Skeletal muscle satellite cell (primary cell): ENCODE measurements at regions not wholly inside any gene's neighbourhood (a gene's known extent, or its start where the extent isn't known, plus 50 kb on each side); places are given as distances from the start of the nearest gene placed in this dataset.
A peak's percentile ranks its signal among the peaks of the same experiment; 100 is the strongest.

Source experiments
- H3K27me3 ChIP-seq: 2 replicates; pipeline ENCODE4 v1.7.0; 2013; ENCODE audit warnings: low read length; ENCODE audit not compliant: control insufficient read depth, insufficient read depth
- H3K36me3 ChIP-seq: 2 replicates; pipeline ENCODE4 v1.7.0; 2013; ENCODE audit warnings: mild to moderate bottlenecking, control low read depth, low read length; ENCODE audit not compliant: insufficient read depth
- H3K4me1 ChIP-seq: 2 replicates; pipeline ENCODE4 v1.7.0; 2013; ENCODE audit warnings: low read length; ENCODE audit not compliant: control insufficient read depth, insufficient read depth
- H3K4me2 ChIP-seq: 2 replicates; pipeline ENCODE4 v1.7.0; 2013; ENCODE audit warnings: mild to moderate bottlenecking, low read length
- H3K4me3 ChIP-seq: 2 replicates; pipeline ENCODE4 v1.7.0; 2013; ENCODE audit warnings: low read length
- H3K9ac ChIP-seq: 2 replicates; pipeline ENCODE4 v1.7.0; 2013; ENCODE audit warnings: mild to moderate bottlenecking, low read depth, low read length, moderate library complexity
- H3K9me3 ChIP-seq: replicated peaks from 2 replicates; pipeline ENCODE4 v1.7.0; 2013; ENCODE audit warnings: mild to moderate bottlenecking, control low read depth, low read length

DNA sequence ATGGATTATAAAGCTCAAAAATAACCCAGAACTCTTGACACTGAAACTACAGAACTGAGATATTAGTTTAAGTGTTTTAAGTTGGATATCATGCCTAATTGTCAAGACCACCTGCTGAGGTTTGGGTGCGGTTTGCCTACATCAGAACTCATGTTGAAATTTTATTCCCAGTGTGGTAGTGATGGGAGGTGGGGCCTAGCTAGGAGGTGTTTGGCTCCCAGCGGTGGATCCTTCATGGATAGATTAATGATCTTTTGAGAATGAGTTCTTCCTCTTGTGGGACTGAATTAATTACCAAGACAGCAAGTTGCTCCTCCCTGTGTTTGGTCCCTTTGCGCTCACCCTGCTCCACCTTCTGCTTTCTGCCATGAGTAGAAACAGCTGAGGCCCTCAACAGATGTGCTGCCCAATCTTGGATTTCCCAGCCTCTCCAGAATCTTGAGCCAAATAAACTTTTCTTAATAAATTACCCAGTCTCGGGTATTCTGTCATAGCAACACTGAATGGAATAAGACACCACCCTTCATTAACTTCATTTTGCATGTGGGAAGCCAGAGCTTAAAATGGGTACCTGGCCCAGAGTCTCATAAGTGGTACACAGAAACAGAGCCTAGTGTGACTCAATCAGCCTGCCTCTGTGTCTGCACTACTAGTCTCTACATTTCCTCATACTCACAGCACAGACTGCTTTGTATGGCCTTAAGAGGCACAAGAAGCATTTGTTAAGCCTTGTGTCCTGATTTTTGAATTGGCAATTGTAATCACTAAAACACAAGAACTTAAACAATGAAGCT lies 158.4 kb downstream of the IBTK start:
- H3K4me3 ChIP-seq, result no peak overlapping the region
- H3K9me3 ChIP-seq, result no peaks in the 10 kb centered on the region
- H3K27me3 ChIP-seq, result no peaks in the 10 kb centered on the region

DNA sequence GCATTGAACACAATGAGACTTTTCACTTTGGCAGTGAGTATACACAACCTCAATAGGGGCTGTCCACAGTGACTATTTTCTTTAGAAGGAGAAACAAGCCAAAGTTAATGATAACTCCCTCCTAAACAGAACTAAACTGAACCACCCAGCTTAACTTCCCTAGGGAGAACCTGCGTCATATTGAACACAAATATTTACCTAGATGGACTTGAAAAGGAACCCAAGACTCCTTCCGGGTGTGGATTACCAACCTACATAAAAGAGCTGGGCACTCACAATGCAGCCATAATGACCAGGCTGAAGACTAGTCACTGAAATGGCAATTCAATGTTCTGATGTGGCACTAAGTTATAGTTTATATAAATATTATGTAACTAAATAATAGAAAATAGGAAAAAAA lies 160.6 kb downstream of the IBTK start:
- Histone ChIP-seq H3K36me3 (no peaks in the 10 kb centered on the region), H3K9me3 (no peaks in the 10 kb centered on the region), H3K4me1 (peaks cover 17% of the 10 kb centered on the region), H3K27me3 (no peaks in the 10 kb centered on the region), H3K4me3 (no peak overlapping the region), H3K4me2 (no peak overlapping the region), H3K9ac (no peak overlapping the region)

More for the DNA sequence above, 158.4 kb downstream of the IBTK start:
- H3K36me3 ChIP-seq, result no peaks in the 10 kb centered on the region
- no peak overlapping the region for H3K4me2 ChIP-seq
- peaks cover 9% of the 10 kb centered on the region for H3K4me1 ChIP-seq
- H3K9ac ChIP-seq, result no peak overlapping the region

- Histone ChIP-seq H3K4me1 (peaks cover 17% of the 10 kb centered on the region), H3K36me3 (no peaks in the 10 kb centered on the region), H3K4me2 (no peak overlapping the region), H3K9me3 (no peaks in the 10 kb centered on the region), H3K9ac (no peak overlapping the region), H3K27me3 (no peaks in the 10 kb centered on the region), H3K4me3 (no peak overlapping the region)
Observed at GRCh38 chr6:82085701-82086100, 161.8 kb downstream of the IBTK start.

DNA sequence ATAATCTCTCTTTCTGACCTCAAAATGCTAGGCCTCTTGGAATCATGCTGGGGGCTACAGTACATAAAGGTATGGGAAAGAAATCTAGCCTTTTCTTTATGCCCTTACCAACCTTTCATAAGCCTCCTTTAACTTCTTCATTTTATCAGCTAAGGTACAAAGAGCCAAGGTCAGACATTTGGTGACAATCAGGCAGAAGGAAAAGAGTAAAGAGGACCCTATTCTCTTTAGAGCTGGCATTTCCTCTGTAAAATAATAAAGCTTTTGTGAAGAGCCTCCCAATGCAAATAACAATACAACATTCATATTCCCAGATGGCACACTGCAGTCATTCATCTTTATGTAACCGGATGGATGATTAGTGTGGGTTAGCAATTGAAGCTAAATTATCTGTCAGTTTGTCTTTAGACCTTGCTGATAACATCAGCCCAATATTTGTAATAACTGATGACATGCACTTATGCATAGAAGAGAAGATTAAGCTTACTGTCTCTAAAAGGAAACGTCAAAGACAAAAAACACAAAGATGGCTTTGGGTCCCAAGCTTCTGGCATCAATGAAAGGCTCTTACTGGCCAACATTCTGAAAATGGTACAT lies 163.1 kb downstream of the IBTK start:
- H3K9me3 ChIP-seq, result no peaks in the 10 kb centered on the region

DNA sequence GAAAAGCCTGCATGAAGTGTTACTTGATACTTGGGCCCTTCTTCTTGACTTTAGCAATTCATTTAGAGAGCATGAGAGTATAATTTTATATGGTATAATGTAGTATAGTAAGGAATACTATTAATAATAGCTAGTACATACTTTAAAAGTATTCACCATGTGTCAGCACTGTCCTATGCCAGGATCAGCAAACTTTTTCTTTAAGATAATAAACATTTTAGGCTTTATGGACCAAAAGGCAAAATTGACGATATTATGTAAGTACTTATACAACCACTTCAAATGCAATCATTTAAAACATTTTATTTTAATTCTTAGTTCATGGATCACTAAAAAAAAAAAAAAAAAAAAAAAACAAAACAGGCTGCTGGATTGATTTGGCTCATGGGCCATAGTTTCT lies 163.9 kb downstream of the IBTK start:
- Histone ChIP-seq H3K9me3 (no peaks in the 10 kb centered on the region), H3K9ac (no peak overlapping the region), H3K36me3 (no peaks in the 10 kb centered on the region), H3K4me1 (peaks cover 22% of the 10 kb centered on the region), H3K4me2 (peak overlapping the region; percentile 56), H3K27me3 (no peaks in the 10 kb centered on the region), H3K4me3 (no peak overlapping the region)

More for the DNA sequence above, 163.1 kb downstream of the IBTK start:
- Histone ChIP-seq H3K4me3 (no peak overlapping the region), H3K36me3 (no peaks in the 10 kb centered on the region), H3K4me1 (peaks cover 22% of the 10 kb centered on the region), H3K4me2 (no peak overlapping the region), H3K27me3 (no peaks in the 10 kb centered on the region), H3K9ac (no peak overlapping the region)

- peaks cover 30% of the 10 kb centered on the region for H3K4me1 ChIP-seq
- no peak overlapping the region for H3K9ac ChIP-seq
Observed at GRCh38 chr6:82080767-82081166, 166.8 kb downstream of the IBTK start.

DNA sequence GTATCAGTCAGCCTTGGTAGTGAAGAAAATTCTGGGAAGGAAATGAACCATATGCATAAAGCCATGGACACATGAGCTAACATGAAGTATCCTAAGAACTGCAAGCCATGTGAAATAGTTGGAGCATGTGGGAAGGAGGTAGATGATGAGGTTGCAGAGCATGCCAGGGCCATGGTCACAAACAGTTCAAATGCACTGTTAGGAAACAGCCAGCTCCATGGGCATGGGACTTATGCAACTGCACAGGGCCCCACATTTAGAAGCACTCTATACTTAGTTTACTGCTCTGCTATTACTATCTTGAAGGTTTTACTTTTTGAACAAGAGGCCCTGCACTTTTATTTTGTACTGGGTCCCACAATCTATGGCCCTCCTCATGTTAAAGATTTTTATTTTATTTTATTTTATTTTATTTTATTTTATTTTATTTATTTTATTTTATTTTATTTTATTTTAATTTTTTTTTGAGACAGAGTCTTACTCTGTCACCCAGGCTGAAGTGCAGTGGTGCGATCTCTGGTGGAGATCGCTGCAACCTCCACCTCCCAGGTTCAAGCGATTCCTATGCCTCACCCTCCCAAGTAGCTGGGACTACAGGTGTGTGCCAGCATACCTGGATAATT lies 169.1 kb downstream of the IBTK start:
- Histone ChIP-seq H3K4me1 (peaks cover 17% of the 10 kb centered on the region), H3K27me3 (no peaks in the 10 kb centered on the region), H3K9ac (no peak overlapping the region)

More at GRCh38 chr6:82080767-82081166, 166.8 kb downstream of the IBTK start:
- Histone ChIP-seq H3K27me3 (no peaks in the 10 kb centered on the region), H3K4me3 (no peak overlapping the region), H3K36me3 (no peaks in the 10 kb centered on the region), H3K4me2 (no peak overlapping the region), H3K9me3 (no peaks in the 10 kb centered on the region)

GRCh38 chr6:82076916-82077315 lies 170.6 kb downstream of the IBTK start:
- no peak overlapping the region for H3K9ac ChIP-seq
- H3K4me1 ChIP-seq, result peaks cover 29% of the 10 kb centered on the region
- no peaks in the 10 kb centered on the region for H3K9me3 ChIP-seq
- no peaks in the 10 kb centered on the region for H3K27me3 ChIP-seq
- no peak overlapping the region for H3K4me2 ChIP-seq
- H3K36me3 ChIP-seq, result no peaks in the 10 kb centered on the region
- H3K4me3 ChIP-seq, result no peak overlapping the region

More for the DNA sequence above, 169.1 kb downstream of the IBTK start:
- H3K9me3 ChIP-seq, result no peaks in the 10 kb centered on the region
- H3K4me3 ChIP-seq, result no peak overlapping the region
- H3K36me3 ChIP-seq, result no peaks in the 10 kb centered on the region
- H3K4me2 ChIP-seq, result no peak overlapping the region

GRCh38 chr6:82074556-82074955 lies 173.0 kb downstream of the IBTK start:
- H3K4me3 ChIP-seq, result no peak overlapping the region
- no peak overlapping the region for H3K4me2 ChIP-seq
- H3K9ac ChIP-seq, result no peak overlapping the region
- peaks cover 29% of the 10 kb centered on the region for H3K4me1 ChIP-seq
- H3K9me3 ChIP-seq, result no peaks in the 10 kb centered on the region
- no peaks in the 10 kb centered on the region for H3K36me3 ChIP-seq
- no peaks in the 10 kb centered on the region for H3K27me3 ChIP-seq

GRCh38 chr6:82073484-82073883 lies 174.1 kb downstream of the IBTK start:
- Histone ChIP-seq H3K36me3 (no peaks in the 10 kb centered on the region), H3K4me1 (peaks cover 29% of the 10 kb centered on the region), H3K4me2 (no peak overlapping the region), H3K9me3 (no peaks in the 10 kb centered on the region), H3K27me3 (no peaks in the 10 kb centered on the region), H3K4me3 (no peak overlapping the region), H3K9ac (no peak overlapping the region)

DNA sequence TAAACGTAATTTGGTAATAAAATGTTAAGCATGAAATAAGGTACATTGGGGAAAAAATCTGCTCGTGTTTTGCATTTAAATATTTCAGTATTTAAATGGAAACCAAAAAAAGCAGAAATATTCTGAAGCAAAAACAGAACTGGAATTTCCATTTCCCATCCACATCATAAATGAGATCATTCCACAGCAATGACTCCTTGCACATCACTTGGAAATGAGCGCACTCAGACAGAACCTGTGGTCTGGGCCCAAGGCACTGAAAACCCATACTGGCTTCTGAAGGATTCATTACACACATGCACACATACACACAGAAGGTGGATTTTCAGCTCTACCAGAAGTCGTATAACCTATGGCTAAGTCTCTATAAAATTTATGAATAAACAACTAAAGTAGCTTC lies 174.8 kb downstream of the IBTK start:
- Histone ChIP-seq H3K4me3 (no peak overlapping the region), H3K36me3 (no peaks in the 10 kb centered on the region), H3K27me3 (no peaks in the 10 kb centered on the region), H3K9me3 (no peaks in the 10 kb centered on the region), H3K9ac (no peak overlapping the region), H3K4me1 (peaks cover 29% of the 10 kb centered on the region), H3K4me2 (no peak overlapping the region)
